Left cardiac atrium (tissue), 4 donors: ENCODE measurements at regions not wholly inside any gene's neighbourhood (a gene's known extent, or its start where the extent isn't known, plus 50 kb on each side); places are given as distances from the start of the nearest gene placed in this dataset.
"Not testable (repeated sequence)": the region's sequence is repeated elsewhere in the genome, so short reads cannot be mapped to it uniquely, and the experiment has no call there.

ENCODE experiments used
- ATAC-seq, 2 donors: fragments of 200-7000 bp; cut with Tn5 transposase; one replicate each; pipeline ENCODE4 v1.9.1; 2020; ENCODE audit warnings: mild to moderate bottlenecking in 2 of 2, moderate library complexity in 2 of 2
- DNase-seq: peaks from one replicate; pipeline ENCODE4 v3.0.0-alpha.2; 2020
- intact Hi-C, 2 donors: fragments of 100-400 bp; cut with DNase I; formaldehyde crosslinking; loops; one replicate each; pipeline versions ENCODE4 v1.14.1 to v1.15.1; 2022 to 2023
- donor health status: DM: no; HTN: yes; CAD: no.
- donor health status: DM: no; HTN: yes; CAD: no; lungs with severe emphysema.
- donor health status: DM: yes; HTN: yes; CAD: no.
- donor health status: Dilated cardiomyopathy.

DNA sequence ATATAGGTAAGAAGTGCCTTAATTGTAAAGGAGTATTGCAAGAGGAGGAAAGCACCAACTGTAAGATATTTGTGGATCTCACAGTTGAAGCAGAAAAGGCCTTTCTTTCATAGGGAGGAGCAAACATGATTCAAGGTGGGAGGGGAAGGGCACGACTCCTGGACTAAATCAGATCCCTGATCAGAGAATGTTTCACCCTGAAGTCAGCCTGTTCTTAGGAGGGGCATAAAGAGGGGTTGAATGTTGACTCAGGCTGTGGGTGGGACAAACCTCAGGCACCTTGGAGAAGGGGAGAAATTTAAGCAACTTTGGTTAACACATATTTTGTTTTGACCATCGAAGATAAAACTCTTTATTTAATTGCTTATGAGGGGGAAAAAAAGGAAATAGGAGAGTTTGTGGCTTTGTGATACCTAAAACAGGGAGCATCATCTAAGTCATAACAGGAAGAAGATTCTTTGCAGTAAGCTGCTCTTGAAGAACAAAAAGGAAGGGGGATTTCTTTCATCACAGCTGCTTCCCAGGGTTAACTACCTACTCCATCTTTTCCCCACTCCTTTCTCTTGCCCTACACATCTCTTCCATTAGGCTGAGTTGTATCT, 158.6 kb upstream of the ZNF267 start:
- intact Hi-C loops: loop anchor here in 1 of 2 donors (10.0 kb wide), 2 partner anchors 160 to 210 kb away; partner anchors contain the start of genes RUSF1 and ZNF267
- ATAC-seq: no peak

DNA sequence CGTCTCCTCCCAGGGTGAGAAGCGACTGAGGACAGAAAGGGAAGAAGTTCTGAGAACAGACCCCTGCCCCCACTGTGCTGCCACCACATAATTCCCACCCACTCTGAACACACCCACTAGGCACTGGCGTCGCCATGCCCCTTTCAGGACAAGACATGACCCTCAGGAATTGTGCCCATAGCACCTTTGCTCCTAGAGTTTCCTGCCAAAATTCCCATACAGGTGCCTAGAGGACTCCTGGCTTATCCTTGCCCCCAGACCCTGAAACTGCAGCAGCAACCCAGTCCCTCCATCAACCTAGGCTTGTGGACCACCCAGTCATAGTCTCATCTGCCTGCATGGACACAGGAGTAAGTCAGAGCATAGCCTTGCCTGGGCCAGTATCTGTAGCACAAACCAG, 157.7 kb upstream of the ZNF267 start:
- no peak for DNase-seq
- no peak for ATAC-seq
- intact Hi-C loops: loop anchor here in 1 of 2 donors (10.0 kb wide), 2 partner anchors 159 to 211 kb away; partner anchors contain the start of genes RUSF1 and ZNF267

More for the DNA sequence above, 158.6 kb upstream of the ZNF267 start:
- DNase-seq: no peak

GRCh38 chr16:31718998-31719397, 154.6 kb upstream of the ZNF267 start:
- ATAC-seq (peak; percentile 32 to 55), DNase-seq (no peak)
- intact Hi-C loops: loop anchor here in 1 of 2 donors (10.0 kb wide), 2 partner anchors 156 to 214 kb away; partner anchors contain the start of genes RUSF1 and ZNF267

DNA sequence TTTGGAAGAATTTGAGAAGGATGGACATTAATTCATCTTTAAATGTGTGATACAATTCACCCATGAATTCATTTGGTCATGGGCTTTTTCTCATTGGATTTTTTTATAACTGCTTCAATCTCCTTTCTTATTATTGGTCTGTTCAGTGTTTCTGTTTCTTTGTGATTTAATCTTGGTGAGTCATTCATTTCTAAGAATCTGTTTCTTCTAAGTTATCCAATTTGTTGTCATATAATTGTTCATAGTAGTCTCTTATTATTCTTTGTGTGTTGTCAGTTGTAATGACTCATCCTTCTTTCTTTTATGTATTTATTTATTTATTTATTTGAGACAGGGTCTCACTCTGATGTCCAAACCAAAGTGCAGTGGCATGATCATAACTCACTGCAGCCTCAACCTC, 146.1 kb upstream of the ZNF267 start:
- DNase-seq (no peak), ATAC-seq (no peak)
- intact Hi-C loops: no loop called here

DNA sequence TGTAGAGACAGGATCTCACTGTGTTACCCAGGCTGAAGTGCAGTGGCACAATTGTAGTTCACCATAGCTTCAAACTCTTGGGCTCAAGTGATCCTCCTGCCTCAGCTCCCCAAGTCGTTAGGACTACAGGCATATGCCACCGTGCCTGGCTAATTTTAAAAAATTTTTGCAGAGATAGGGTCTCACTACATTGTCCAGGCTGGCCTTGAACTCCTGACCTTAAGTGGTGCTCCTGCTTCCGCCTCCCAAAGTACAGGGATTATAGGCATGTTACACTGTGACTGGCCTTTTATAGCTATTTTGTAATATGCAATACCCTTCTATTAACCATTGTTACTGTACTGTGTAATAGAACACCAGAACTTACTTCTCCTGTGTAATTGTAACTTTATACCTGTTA, 139.3 kb upstream of the ZNF267 start:
- DNase-seq (no peak), ATAC-seq (no peak)
- intact Hi-C loops: no loop called here

DNA sequence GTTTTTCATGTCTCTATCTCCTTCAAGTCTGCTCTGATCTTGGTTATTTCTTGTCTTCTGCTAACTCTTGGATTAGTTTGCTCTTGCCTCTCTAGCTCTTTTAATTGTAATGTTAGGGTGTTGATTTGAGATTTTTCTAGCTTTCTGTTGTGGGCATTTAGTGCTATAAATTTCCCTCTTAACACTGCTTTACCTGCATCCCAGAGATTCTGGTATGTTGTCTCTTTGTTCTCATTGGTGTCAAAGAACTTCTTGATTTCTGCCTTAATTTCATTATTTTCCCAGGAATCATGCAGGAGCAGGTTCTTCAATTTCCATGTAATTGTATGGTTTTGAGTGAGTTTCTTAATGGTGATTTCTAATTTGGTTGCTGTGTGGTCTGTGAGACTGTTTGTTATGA, 128.5 kb upstream of the ZNF267 start:
- intact Hi-C loops, DNase-seq, ATAC-seq: not testable (repeated sequence)

DNA sequence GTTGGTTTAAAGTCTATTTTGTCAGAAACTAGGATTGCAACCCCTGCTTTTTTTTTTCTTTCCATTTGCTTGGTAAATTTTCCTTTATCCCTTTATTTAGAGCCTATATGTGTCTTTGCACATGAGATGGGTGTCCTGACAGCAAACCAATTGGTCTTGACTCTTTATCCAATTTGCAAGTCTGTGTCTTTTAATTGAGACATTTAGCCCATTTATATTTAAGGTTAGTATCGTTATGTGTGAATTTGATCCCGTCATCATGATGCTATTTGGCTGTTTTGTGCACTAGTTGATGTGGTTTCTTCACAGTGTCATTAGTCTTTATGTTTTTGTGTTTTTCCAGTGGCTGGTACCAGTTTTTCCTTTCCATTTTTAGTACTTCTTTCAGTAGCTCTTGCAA, 127.7 kb upstream of the ZNF267 start:
- DNase-seq (no peak), ATAC-seq (no peak)
- intact Hi-C loops: no loop called here

GRCh38 chr16:31754998-31755615, 118.5 kb upstream of the ZNF267 start:
- DNase-seq: no peak
- ATAC-seq: no peak
- intact Hi-C loops: no loop called here

DNA sequence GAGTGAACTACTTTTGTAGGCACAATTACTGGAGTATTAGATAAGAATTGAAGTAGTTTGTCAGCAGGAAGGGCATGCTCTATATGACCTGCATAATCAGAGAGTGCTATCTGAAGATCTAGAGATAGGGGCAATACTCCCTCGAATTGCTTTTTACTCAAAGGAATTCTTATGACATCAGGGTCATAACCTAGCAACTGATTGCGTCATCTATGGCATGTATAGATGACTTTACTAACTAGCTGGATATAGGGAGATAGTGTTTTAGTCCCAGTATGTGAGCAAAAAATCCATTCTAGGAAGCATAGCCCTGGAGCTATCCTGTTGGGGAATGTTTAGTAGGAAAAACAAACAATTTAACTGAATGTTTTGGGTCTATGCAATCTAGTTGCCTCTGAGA, 109.5 kb upstream of the ZNF267 start:
- intact Hi-C loops: no loop called here

GRCh38 chr16:31767267-31767666, 106.3 kb upstream of the ZNF267 start:
- intact Hi-C loops: no loop called here
- no peak for DNase-seq
- no peak for ATAC-seq

More for the DNA sequence above, 109.5 kb upstream of the ZNF267 start:
- no peak for ATAC-seq
- no peak for DNase-seq

DNA sequence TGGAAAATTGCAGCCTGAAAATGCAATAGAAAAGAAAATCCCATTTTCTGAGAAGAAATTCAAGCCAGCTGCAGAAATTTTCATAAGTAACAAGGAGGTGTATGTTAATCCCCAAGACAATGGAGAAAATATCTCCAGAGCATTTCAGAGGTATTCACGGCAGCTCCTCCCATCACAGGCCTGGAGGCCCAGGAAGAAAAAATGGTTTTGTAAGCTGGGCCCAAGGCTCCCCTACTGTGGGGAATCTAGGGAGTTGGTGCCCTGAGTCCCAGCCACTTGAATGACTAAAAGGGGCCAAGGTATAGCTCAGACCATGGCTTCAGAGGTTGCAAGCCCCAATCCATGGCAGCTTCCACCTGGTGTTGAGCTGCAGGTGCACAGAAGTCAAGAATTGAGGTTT, 93.3 kb upstream of the ZNF267 start:
- ATAC-seq: no peak

DNA sequence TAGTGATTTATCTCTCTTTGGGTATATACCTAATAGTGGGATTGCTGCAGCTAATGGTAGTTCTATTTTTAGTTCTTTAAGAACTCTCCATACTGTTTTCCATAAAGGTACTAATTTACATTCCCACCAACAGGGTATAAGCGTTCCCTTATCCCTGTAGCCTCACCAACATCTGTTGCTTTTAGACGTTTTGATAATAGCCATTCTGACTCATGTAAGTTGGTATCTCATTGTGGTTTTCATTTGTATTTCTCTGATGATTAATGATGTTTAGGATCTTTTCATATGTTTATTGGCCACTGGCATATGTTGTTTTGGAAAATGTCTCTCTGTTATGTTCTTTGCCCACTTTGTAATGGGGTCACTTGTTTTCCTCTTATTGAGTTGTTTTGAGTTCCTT, 88.5 kb upstream of the ZNF267 start:
- DNase-seq (no peak), ATAC-seq (no peak)
- intact Hi-C loops: no loop called here

More for the DNA sequence above, 93.3 kb upstream of the ZNF267 start:
- intact Hi-C loops: no loop called here
- DNase-seq: no peak

DNA sequence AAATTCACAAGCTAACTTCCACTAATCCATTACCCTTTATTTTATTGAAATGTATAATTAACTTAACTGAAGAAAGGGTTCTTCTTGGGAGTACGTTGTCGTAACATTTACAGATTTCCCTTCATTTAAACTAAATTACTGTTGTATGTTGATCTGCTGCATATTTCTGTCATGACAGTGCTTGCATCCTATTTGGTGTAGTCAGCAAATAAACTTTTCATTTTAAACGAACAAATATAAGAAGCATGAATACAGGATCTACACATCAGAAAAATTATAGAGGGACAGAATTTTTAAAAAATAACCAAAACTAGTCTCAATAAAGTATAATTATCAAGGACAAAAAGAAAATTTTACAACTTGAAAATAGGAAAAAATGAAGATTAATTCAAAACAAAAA, 66.5 kb upstream of the ZNF267 start:
- intact Hi-C loops: no loop called here
- ATAC-seq (no peak), DNase-seq (no peak)

GRCh38 chr16:31810863-31811262, 62.7 kb upstream of the ZNF267 start:
- DNase-seq (no peak), ATAC-seq (no peak)
- intact Hi-C loops: no loop called here

DNA sequence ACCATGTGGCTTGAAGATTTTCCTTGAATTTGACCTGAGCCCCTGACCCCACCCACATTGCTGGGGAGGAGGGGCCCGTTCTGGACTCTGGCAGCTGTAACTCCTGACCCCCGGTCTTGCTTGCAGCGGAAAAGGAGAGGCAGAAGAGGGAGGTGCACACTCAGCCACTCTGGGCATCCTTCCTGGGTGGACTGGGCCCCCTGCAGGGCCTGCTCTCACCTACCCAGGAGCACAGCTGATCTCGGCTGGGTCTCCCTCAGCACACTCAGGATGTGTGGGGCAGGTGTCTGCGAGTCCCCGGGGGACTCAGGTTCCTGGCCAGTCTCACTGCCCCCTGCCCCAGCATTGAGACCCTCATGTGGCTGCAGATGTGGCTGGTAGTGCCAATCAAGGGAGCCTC, 57.5 kb upstream of the ZNF267 start:
- ATAC-seq, intact Hi-C loops, DNase-seq: not testable (repeated sequence)

DNA sequence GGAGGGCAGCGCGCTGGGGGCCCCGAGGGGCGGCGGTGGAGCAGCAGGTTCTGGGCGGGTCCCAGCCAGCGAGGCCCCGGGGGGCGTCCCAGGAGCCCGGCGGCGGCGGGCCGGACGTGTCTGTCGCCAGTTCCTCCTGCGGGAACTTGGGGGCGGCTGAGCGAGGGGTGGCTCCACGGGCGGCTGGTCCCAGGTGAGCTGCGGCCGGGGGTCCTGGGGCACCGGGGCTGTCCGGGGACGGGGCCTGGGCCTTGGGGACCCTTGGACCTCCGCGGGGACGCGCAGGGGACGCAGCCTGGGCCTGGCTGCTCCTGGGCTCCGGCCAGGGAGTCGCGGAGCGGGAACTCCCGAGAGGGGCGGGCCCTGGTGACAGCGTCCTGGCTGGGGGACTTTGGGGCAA, 54.2 kb upstream of the ZNF267 start:
- no peak for ATAC-seq
- intact Hi-C loops: no loop called here
- no peak for DNase-seq

GRCh38 chr16:31819948-31820347, 53.7 kb upstream of the ZNF267 start:
- DNase-seq (no peak), ATAC-seq (no peak)
- intact Hi-C loops: no loop called here
